ENCODE measurements at regions not wholly inside any gene's neighbourhood (a gene's known extent, or its start where the extent isn't known, plus 50 kb on each side); places are given as distances from the start of the nearest gene placed in this dataset.

DNA sequence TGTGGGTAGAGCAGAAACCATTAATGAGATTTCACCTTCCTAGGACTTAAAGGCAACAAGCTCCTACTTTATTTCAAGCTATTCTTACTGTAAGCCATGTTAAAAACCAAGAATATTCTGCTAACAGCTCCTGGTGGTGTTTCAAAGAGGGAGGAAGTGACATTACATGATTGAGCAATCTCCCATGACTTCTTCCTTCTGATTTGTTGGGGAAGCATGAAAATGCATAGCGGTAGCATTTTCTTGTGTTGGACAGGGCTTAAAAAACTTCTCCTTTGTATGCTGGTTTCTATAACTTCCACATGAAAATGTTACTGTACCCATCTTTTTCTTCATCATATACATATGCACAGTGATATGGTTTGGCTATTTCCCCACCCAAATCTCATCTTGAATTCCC lies 297.0 kb upstream of the SNX7 start:
- no peaks in the 10 kb centered on the region for H3K27me3 ChIP-seq (ENCODE audit: control insufficient read depth, insufficient read depth, low read length)
- no peak for DNase-seq (ENCODE audit: low read depth)
- no peaks in the 10 kb centered on the region for H3K36me3 ChIP-seq (ENCODE audit: control insufficient read depth, insufficient read depth, low read length)
- TF ChIP-seq, protein P1, sequence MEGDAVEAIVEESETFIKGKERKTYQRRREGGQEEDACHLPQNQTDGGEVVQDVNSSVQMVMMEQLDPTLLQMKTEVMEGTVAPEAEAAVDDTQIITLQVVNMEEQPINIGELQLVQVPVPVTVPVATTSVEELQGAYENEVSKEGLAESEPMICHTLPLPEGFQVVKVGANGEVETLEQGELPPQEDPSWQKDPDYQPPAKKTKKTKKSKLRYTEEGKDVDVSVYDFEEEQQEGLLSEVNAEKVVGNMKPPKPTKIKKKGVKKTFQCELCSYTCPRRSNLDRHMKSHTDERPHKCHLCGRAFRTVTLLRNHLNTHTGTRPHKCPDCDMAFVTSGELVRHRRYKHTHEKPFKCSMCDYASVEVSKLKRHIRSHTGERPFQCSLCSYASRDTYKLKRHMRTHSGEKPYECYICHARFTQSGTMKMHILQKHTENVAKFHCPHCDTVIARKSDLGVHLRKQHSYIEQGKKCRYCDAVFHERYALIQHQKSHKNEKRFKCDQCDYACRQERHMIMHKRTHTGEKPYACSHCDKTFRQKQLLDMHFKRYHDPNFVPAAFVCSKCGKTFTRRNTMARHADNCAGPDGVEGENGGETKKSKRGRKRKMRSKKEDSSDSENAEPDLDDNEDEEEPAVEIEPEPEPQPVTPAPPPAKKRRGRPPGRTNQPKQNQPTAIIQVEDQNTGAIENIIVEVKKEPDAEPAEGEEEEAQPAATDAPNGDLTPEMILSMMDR (IDR thresholded peaks at IDR 0.05; ENCODE audit: insufficient read depth, low read length, poor library complexity, severe bottlenecking) = no peak
- H3K4me3 ChIP-seq (ENCODE audit: low read depth, low read length) = no peak overlapping the region

DNA sequence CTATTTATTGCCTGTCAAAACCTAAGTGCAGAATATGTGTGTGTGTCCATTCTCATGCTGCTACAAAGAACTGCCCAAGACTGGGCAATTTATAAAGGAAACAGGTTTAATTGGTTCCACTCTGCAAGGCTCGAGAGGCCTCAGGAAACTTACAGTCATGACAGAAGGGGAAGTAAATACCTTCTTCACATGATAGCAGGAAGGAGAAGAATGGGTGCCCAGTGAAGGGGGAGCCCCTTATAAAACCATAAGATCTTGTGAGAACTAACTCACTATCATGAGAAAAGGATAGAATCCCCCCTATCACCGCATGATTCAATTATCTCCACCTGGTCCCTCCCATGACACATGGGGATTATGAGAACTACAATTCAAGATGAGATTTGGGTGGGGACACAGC lies 300.7 kb upstream of the SNX7 start:
- Histone ChIP-seq H3K27me3 (ENCODE audit: control insufficient read depth, insufficient read depth, low read length) (no peaks in the 10 kb centered on the region), H3K36me3 (ENCODE audit: control insufficient read depth, insufficient read depth, low read length) (no peaks in the 10 kb centered on the region), H3K4me3 (ENCODE audit: low read depth, low read length) (no peak overlapping the region)
- DNase-seq (ENCODE audit: low read depth) = no peak
- TF ChIP-seq, protein P1 (IDR thresholded peaks at IDR 0.05; ENCODE audit: insufficient read depth, low read length, poor library complexity, severe bottlenecking) = no peak

DNA sequence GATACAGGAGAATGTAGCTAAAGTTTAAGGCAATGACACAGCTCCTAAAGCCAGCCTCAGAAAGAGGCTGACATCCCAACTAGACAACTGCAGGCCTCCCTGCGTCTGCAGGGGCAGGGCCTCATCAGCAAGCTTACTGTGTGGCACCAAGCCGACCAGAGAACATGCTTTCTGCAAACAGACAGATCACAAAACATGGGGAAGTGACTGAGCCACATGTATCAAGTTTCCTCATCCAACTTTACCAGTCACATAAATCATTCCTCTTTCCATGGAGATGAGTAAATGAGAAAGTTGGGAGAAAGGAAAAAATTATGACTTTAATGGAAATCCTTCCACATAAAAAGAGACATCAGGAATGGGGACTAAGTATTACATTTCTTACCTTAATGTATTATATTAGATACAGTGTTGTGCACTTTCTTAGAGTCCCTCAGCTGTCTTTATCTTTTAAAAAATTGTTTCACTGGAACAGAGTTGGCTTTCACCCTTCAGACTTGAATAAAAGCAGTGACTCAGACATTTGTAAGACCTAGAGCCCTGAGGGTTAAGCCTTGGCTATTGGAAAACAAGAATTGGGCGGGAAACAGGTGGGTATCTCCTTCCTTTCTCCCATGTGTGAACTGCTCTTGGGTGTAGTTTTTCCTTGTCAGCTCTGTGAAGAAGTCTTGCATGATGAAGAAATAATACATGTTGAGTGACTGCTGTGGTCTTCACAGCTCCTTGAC lies 305.7 kb upstream of the SNX7 start:
- Histone ChIP-seq H3K4me3 (ENCODE audit: low read depth, low read length) (no peak overlapping the region), H3K27me3 (ENCODE audit: control insufficient read depth, insufficient read depth, low read length) (no peaks in the 10 kb centered on the region), H3K36me3 (ENCODE audit: control insufficient read depth, insufficient read depth, low read length) (no peaks in the 10 kb centered on the region)
- TF ChIP-seq, protein P1 (IDR thresholded peaks at IDR 0.05; ENCODE audit: insufficient read depth, low read length, poor library complexity, severe bottlenecking) = no peak
- no peak for DNase-seq (ENCODE audit: low read depth)

DNA sequence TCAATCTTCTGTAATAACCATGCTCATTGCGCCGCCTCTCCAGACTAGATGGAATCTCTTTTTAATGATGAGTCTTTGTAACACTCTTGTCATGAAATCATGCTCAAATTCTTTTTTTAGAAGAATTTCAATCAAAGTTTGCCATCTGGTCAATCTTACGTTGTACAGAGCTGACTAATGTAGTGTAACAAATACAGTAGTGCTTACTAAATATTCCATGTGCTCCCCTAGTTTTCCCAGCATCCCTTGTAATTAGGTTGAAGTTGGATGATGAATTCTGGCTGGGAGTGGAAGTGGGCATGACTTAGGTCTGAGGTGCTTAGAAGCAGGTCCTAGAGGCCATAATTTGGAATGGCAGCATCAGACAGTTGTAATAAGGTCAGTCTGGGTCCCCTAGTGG lies 309.1 kb upstream of the SNX7 start:
- no peaks in the 10 kb centered on the region for H3K27me3 ChIP-seq (ENCODE audit: control insufficient read depth, insufficient read depth, low read length)
- no peak for DNase-seq (ENCODE audit: low read depth)
- TF ChIP-seq, protein P1 (IDR thresholded peaks at IDR 0.05; ENCODE audit: insufficient read depth, low read length, poor library complexity, severe bottlenecking) = no peak
- H3K36me3 ChIP-seq (ENCODE audit: control insufficient read depth, insufficient read depth, low read length) = no peaks in the 10 kb centered on the region
- H3K4me3 ChIP-seq (ENCODE audit: low read depth, low read length) = no peak overlapping the region

DNA sequence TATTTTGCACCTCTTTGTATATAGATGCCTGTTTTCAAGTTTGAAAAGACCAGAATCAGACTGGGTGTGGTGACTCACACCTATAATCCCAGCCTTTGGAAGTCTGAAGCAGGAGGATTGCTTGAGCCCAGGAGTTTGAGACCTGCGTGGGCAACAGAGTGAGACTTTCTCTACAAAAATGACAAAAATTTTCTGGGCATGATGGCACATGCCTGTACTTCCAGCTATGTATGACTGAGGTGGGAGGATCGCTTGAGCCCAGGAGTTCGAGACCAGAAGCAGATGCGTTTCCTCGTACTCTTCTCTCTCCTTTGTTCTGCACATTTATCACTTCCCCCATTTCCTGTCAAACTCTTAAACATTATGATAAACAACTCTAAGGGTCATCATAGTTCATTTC lies 310.0 kb upstream of the SNX7 start:
- TF ChIP-seq, protein P1 (IDR thresholded peaks at IDR 0.05; ENCODE audit: insufficient read depth, low read length, poor library complexity, severe bottlenecking) = no peak
- H3K36me3 ChIP-seq (ENCODE audit: control insufficient read depth, insufficient read depth, low read length) = no peaks in the 10 kb centered on the region
- no peaks in the 10 kb centered on the region for H3K27me3 ChIP-seq (ENCODE audit: control insufficient read depth, insufficient read depth, low read length)
- no peak overlapping the region for H3K4me3 ChIP-seq (ENCODE audit: low read depth, low read length)
- DNase-seq (ENCODE audit: low read depth) = no peak

DNA sequence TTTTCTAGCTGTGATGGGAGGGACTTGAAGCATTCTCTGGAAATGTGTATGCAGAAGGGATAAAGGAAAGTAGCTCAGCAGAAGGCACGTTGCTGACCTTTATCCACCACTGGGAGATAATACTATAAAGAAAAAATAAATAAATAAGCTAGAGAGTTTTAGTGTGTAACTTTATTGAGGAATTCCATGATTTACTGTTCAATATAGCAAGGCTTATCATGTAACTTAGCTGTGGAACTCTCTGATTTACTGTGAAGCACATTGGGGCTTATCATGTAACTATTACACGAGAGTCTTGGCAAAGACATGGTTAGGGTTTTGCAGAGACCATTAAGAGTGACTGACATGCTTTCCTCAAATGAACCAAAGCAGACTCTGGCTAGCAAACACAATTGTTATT lies 316.1 kb upstream of the SNX7 start:
- TF ChIP-seq, protein P1 (IDR thresholded peaks at IDR 0.05; ENCODE audit: insufficient read depth, low read length, poor library complexity, severe bottlenecking) = no peak

More for the DNA sequence above, 316.1 kb upstream of the SNX7 start:
- no peaks in the 10 kb centered on the region for H3K27me3 ChIP-seq (ENCODE audit: control insufficient read depth, insufficient read depth, low read length)
- no peak overlapping the region for H3K4me3 ChIP-seq (ENCODE audit: low read depth, low read length)
- H3K36me3 ChIP-seq (ENCODE audit: control insufficient read depth, insufficient read depth, low read length) = no peaks in the 10 kb centered on the region
- DNase-seq (ENCODE audit: low read depth) = no peak

Measured in kidney epithelial cell (primary cell).